IPS-18a (cell line): ENCODE measurements at regions not wholly inside any gene's neighbourhood (a gene's known extent, or its start where the extent isn't known, plus 50 kb on each side); places are given as distances from the start of the nearest gene placed in this dataset.

Experiments used
- H3K27ac ChIP-seq: one replicate; pipeline ENCODE4 v1.5.1; 2013; ENCODE audit warnings: low read length
- H3K27me3 ChIP-seq: one replicate; pipeline ENCODE4 v1.6.1; 2013; ENCODE audit warnings: mild to moderate bottlenecking, low read length; ENCODE audit not compliant: control insufficient read depth, insufficient read depth
- H3K36me3 ChIP-seq: one replicate; pipeline ENCODE4 v1.6.1; 2013; ENCODE audit warnings: low read depth, low read length; ENCODE audit not compliant: control insufficient read depth
- H3K4me1 ChIP-seq: one replicate; pipeline ENCODE4 v1.6.1; 2013; ENCODE audit warnings: low read depth, low read length; ENCODE audit not compliant: control insufficient read depth
- H3K4me3 ChIP-seq: one replicate; pipeline ENCODE4 v1.5.1; 2013; ENCODE audit warnings: low read length
- H3K9ac ChIP-seq: one replicate; pipeline ENCODE4 v1.6.1; 2013; ENCODE audit warnings: mild to moderate bottlenecking, low read length, moderate library complexity
- H3K9me3 ChIP-seq: one replicate; pipeline ENCODE4 v1.6.1; 2013; ENCODE audit warnings: low read depth, low read length; ENCODE audit not compliant: control insufficient read depth

DNA sequence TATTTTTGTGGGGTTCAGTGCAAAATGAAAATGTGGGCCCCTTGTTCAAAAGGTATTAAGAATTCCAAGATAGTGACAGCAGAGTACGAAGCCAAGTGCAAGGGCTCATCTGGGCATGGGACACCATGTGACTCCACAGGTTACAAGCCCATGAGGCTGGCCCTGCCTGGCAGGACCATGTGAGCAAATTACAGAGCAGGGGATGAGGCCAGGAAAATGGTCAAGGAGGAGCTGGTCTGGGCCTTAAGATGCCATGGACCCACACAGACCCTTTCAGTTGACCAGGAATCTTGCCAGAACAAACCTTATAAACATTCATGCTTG is 86.9 kb downstream of the SNX5 start:
- H3K9me3 ChIP-seq = no peaks in the 10 kb centered on the region
- no peaks in the 10 kb centered on the region for H3K36me3 ChIP-seq
- peaks cover 6% of the 10 kb centered on the region for H3K4me1 ChIP-seq
- no peaks in the 10 kb centered on the region for H3K27me3 ChIP-seq
- no peak overlapping the region for H3K4me3 ChIP-seq
- H3K9ac ChIP-seq = no peak overlapping the region
- no peak overlapping the region for H3K27ac ChIP-seq

DNA sequence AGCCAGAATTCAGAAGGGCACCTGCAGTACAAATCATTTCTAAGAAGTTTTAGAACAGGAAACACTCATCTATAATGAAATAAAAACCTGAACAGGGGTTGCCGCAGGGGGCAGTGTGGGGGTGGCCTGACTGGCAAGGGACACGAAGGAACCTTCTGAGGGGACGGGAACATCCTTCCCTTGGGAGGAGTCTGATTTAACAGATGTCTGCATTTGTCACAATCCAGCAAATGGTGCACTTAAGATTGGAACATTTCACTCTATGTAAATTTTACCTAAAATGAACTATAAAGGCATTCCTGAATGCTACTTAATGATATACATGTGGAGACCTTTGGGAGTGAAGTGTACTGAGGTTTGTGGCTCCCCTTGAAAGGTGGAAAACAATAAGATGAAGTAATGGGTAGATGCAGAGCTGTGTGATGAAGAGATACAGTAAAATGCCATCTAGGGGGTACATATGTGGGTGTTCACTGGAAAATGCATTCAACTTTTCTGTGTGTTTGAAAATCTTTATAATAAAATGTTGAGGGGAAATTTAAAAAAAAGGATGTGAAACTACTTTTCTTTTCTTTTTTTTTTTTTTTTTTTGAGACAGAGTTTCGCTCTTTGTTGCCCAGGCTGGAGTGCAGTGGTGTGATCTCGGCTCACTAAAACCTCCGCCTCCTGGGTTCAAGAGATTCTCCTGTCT is 89.5 kb downstream of the SNX5 start:
- Histone ChIP-seq H3K27ac (no peak overlapping the region), H3K27me3 (no peaks in the 10 kb centered on the region), H3K4me3 (no peak overlapping the region), H3K9ac (no peak overlapping the region), H3K36me3 (no peaks in the 10 kb centered on the region), H3K9me3 (no peaks in the 10 kb centered on the region), H3K4me1 (peaks cover 15% of the 10 kb centered on the region)

DNA sequence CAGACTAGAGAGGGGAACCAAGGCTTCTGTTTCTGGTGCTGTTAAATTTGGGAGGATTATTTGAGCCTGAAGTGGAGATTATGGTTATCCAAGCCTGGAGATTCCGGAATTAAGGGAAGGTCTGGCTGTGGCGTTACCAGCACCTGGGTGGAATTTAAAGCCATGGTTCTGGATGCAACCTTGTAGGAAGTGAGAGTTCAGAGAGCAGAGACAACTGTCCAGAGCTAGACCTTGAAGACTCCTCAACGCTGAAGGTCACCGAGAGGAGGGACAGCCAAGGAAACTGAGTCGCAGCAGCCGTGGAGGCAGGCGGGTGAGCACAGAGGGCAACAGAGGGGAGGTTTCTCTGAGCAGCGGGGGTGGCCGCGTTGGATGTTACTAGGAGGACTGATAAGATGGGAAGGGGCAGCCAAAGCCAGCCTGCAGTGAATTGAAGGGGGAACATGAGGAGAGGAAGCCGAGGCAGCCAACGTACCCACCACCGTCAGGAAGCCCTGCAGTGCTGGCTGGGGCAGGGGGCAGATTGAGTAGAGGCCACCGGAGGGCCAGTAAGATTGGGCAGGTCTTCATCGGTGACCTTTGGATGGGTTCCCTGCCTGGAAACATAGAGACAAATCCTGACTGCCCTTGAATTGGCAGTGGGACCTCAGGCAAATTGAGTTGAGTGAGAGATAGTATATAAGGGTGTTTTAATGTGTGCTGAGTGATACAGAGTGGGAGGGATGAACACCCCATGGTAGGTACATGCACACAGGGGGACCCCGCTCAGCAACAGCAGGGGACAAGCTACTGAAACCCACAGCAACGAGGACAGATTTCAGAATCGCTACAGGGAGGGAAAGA is 90.3 kb downstream of the SNX5 start:
- Histone ChIP-seq H3K9ac (no peak overlapping the region), H3K36me3 (no peaks in the 10 kb centered on the region), H3K4me1 (peaks cover 16% of the 10 kb centered on the region), H3K4me3 (no peak overlapping the region), H3K27ac (no peak overlapping the region), H3K9me3 (no peaks in the 10 kb centered on the region), H3K27me3 (no peaks in the 10 kb centered on the region)

DNA sequence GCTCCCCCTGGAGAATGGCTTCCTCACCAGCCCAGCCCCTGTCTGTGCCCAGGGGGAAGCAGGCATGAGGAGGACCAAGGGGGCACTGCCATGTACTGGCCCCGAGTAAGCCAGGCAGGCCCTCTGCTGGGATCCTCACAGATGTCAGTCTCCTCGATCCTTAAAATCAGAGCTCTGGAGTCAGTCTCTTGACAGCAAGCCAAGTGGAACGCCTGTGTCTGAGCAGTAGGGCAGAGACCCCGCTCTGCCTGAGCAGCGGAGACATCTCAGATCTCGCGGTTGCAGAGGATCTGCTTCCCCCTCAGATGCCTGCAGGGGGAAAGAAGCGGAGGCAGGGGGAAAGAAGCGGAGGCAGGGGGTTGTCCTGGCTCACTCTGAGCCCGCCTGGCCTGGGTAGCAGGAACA is 92.6 kb downstream of the SNX5 start:
- Histone ChIP-seq H3K9ac (no peak overlapping the region), H3K27ac (no peak overlapping the region), H3K27me3 (no peaks in the 10 kb centered on the region), H3K36me3 (no peaks in the 10 kb centered on the region), H3K4me3 (no peak overlapping the region), H3K4me1 (peaks cover 32% of the 10 kb centered on the region), H3K9me3 (no peaks in the 10 kb centered on the region)

DNA sequence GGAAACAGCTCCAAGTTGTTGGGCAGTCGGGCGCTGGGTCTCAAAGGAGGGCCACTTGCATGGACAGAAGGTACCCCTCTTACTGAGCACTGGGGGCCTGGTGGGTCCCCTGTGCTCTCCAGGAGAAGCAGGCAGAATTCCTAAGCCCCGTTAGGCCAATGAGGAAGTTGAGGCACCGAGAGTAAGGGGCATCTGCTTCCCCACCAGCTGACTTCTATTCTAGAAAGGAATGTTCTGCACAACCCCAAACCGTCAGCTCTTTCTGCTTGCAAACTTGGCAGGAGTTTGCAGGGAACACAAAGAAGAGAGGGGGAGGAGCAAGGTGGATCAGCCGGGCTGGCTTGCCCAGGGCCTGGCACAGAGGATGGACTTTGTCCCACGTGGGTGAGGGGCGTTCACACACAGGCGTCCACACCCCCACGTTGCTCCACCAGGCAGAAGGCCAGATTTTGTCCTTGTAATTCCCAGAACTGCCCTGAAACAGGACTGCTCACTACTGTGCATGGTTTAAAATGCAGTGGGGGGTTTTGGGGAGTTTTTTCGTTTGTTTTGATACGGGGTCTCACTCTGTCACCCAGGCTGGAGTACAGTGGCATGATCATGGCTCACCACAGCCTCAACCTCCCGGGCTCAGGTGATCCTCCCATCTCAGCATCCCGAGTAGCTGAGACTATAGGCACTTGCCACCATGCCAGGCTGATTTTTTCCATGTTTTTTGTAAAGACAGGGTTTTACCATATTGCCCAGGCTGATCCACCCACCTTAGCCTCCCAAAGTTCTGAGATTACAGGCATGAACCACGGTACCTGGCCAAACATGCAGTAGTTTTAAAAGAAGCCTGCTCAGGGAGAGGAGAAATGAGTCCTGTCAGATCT is 93.3 kb downstream of the SNX5 start:
- H3K9me3 ChIP-seq = no peaks in the 10 kb centered on the region
- no peak overlapping the region for H3K27ac ChIP-seq
- H3K4me3 ChIP-seq = no peak overlapping the region
- H3K36me3 ChIP-seq = no peaks in the 10 kb centered on the region
- no peaks in the 10 kb centered on the region for H3K27me3 ChIP-seq
- H3K4me1 ChIP-seq = peaks cover 37% of the 10 kb centered on the region
- no peak overlapping the region for H3K9ac ChIP-seq

DNA sequence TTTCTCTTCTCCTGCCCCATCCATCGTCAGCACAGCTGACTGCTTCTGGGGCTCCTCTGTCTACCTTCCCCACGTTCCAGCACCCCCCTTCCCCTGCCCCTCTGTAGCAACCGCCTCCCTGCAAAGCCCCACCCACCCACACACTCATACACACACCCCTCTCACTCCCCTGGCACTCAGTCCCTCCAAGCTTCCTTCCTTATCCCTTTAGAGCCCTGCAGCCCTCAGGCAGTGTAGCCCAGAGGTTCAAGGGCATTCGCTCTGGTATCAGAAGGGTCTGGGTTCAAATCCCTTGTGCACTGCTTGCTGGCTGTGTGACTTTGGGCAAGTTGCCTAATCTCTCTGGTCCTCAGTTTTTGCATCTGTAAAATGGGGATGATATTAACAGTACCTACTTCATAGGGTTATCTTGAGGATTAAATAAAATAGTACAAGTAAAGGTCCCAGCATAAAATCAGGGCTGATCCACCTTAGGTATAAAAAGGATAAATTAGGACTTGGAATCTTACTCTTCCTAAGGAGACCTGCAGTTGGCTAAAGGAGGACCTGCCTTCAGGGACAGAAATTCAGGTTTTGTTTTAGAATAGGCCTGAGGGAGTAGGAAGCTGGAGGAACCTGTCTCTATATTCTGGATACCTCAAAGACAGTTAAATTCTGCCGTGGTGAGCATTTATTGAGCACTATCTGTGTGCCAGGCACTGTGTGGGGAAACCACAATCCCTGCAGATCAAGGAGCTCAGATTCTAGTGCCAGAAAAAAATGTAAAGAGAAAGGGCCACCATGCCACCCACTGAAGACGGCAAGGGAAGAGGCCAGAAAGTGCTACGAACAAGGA is 94.1 kb downstream of the SNX5 start:
- no peak overlapping the region for H3K9ac ChIP-seq
- H3K27me3 ChIP-seq = no peaks in the 10 kb centered on the region
- no peak overlapping the region for H3K4me3 ChIP-seq
- no peaks in the 10 kb centered on the region for H3K36me3 ChIP-seq
- no peak overlapping the region for H3K27ac ChIP-seq
- no peaks in the 10 kb centered on the region for H3K9me3 ChIP-seq
- peaks cover 38% of the 10 kb centered on the region for H3K4me1 ChIP-seq

DNA sequence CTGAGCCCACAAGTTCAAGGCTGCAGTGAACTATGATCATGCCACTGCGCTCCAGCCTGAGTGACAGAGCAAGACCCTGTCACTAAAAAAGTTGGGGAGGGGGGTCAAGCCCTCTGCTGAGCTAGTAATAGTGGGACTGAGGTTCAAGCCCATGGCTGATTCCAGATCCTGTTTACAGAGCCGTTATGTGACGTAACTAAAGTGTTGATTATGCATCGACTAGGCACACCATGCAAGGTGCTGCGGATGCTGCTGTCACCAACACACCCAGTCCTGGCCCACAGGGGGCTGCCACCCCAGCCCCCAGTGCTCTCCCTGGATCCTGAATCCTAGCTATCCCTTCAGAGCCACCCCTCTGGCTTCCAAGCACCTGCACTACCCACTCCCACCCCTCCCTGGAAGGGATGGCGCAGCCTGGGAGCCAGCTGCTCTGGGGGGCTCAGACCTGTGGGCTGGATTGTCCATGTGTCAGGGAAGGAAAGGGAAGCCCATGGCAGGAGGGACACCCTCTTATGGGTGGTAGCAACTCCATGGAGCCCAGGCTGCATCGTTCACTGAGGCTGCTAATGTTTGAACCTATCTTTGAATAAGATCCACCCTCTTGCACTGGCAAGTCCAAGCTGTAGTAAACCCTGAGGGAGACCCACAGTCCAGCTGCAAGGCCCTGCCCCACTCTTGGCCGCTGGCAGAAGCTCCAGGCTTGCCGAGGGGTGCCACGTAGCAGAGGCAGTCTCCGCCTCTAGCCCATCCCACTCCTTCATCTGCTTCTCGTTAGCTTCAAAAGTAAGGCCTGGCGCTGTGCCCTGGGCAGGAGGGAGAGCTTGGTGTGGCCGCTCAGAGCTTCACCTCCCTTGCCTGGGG is 95.0 kb downstream of the SNX5 start:
- Histone ChIP-seq H3K27ac (no peak overlapping the region), H3K4me3 (no peak overlapping the region), H3K9me3 (no peaks in the 10 kb centered on the region), H3K36me3 (no peaks in the 10 kb centered on the region), H3K27me3 (no peaks in the 10 kb centered on the region), H3K9ac (no peak overlapping the region), H3K4me1 (peaks cover 45% of the 10 kb centered on the region)

DNA sequence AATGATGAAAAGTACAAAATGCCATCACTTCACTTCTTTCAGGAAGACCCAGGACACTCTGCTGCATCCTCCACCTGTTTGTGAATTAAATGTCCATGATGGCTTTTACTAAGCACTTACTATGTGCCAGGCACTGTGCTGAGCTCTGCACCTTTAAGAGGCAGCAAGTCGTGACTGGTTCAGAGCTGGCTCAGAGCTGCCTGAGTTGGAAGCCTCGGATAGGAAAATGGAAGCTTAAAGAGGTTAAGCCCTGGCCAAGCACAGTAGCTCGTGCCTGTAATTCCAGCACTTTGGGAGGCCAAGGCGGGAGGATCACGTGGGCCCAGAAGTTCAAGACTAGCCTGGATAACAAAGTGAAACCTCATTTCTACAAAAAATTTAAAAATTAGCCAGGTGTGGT is 95.6 kb downstream of the SNX5 start:
- Histone ChIP-seq H3K36me3 (no peaks in the 10 kb centered on the region), H3K4me1 (peaks cover 50% of the 10 kb centered on the region), H3K4me3 (no peak overlapping the region), H3K27me3 (no peaks in the 10 kb centered on the region), H3K27ac (no peak overlapping the region), H3K9ac (no peak overlapping the region), H3K9me3 (no peaks in the 10 kb centered on the region)

DNA sequence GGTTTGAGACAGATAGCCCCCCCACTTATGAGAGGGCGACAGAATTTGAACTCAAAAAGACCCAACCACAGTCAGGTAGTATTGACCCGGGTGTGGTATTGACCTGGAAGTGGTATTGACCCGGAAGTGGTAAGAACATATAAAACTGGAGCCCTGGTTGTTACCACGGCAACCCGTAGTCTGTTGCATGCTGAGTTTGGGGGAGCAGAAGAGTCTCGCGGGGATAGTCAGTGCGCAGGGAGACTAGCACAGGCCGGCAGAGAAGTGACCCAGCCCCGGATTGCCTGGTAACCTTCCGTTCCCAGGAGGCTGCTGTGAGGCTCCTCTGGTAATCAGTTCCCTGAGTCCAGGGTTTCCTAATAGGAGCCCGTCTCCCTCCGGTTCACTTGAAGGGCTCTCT is 96.2 kb downstream of the SNX5 start:
- H3K4me1 ChIP-seq = peaks cover 53% of the 10 kb centered on the region

DNA sequence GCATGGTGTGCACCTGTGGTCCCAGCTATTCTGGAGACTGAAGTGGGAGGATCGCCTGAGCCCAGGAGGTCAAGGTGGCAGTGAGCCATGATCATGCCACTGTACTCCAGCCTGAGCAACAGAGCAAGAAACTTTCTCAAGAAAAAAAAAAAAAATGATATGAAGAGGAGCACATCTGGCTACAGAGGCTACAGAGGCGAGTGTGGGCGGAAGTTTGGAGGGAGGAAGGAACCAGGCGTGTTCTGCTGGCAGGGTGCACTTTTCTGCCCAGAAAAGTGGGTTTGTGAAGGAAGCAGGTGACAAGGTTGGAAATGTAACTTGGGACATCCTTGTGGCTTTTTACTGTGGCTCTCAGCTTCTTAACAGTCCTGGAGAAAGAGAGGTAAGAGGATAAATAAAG is 96.7 kb downstream of the SNX5 start:
- Histone ChIP-seq H3K9me3 (no peaks in the 10 kb centered on the region), H3K9ac (no peak overlapping the region), H3K27ac (no peak overlapping the region), H3K4me3 (no peak overlapping the region), H3K36me3 (no peaks in the 10 kb centered on the region), H3K4me1 (peaks cover 55% of the 10 kb centered on the region), H3K27me3 (no peaks in the 10 kb centered on the region)

More for the DNA sequence above, 96.2 kb downstream of the SNX5 start:
- H3K27me3 ChIP-seq = no peaks in the 10 kb centered on the region
- no peak overlapping the region for H3K27ac ChIP-seq
- no peaks in the 10 kb centered on the region for H3K36me3 ChIP-seq
- no peak overlapping the region for H3K4me3 ChIP-seq
- no peak overlapping the region for H3K9ac ChIP-seq
- no peaks in the 10 kb centered on the region for H3K9me3 ChIP-seq
